GM18873 (cell line): ENCODE measurements at regions not wholly inside any gene's neighbourhood (a gene's known extent, or its start where the extent isn't known, plus 50 kb on each side); places are given as distances from the start of the nearest gene placed in this dataset.
"Not testable (repeated sequence)": the region's sequence is repeated elsewhere in the genome, so short reads cannot be mapped to it uniquely, and the experiment has no call there.

Experiments
- ATAC-seq: cut with Tn5 transposase; IDR thresholded peaks from one replicate; pipeline ENCODE4 v1.9.1; 2021; ENCODE audit warnings: mild to moderate bottlenecking, moderate library complexity, moderate number of reproducible peaks; ENCODE audit not compliant: unreplicated experiment, low FRiP score

- ATAC-seq: no peak
Measured at GRCh38 chr1:196091397-196092135, 516.7 kb downstream of the KCNT2 start.

GRCh38 chr1:196090226-196090625 is 518.0 kb downstream of the KCNT2 start:
- no peak for ATAC-seq

GRCh38 chr1:196088541-196088940 is 519.7 kb downstream of the KCNT2 start:
- no peak for ATAC-seq

- ATAC-seq: no peak
Measured at GRCh38 chr1:196078691-196079090, 529.5 kb downstream of the KCNT2 start.

GRCh38 chr1:196075621-196076020 is 532.6 kb downstream of the KCNT2 start:
- no peak for ATAC-seq

GRCh38 chr1:196074182-196074581 is 534.1 kb downstream of the KCNT2 start:
- no peak for ATAC-seq

GRCh38 chr1:196071447-196071846 is 536.8 kb downstream of the KCNT2 start:
- ATAC-seq: no peak

GRCh38 chr1:196070940-196071339 is 537.3 kb downstream of the KCNT2 start:
- no peak for ATAC-seq

- ATAC-seq: no peak
Measured at GRCh38 chr1:196063952-196064351, 544.3 kb downstream of the KCNT2 start.

GRCh38 chr1:196063294-196063693 is 544.9 kb downstream of the KCNT2 start:
- ATAC-seq: no peak

GRCh38 chr1:196060539-196060938 is 547.7 kb downstream of the KCNT2 start:
- ATAC-seq: no peak

- ATAC-seq: no peak
Measured at GRCh38 chr1:196059210-196059609, 549.0 kb downstream of the KCNT2 start.

- no peak for ATAC-seq
Measured at GRCh38 chr1:196056966-196057365, 551.3 kb downstream of the KCNT2 start.

GRCh38 chr1:196049407-196049806 is 558.8 kb downstream of the KCNT2 start:
- ATAC-seq: no peak

- ATAC-seq: no peak
Measured at GRCh38 chr1:196043268-196043667, 565.0 kb downstream of the KCNT2 start.

- no peak for ATAC-seq
Measured at GRCh38 chr1:196034080-196034706, 574.0 kb downstream of the KCNT2 start.

- ATAC-seq: not testable (repeated sequence)
Measured at GRCh38 chr1:196031387-196031786, 576.9 kb downstream of the KCNT2 start.

GRCh38 chr1:196030455-196030854 is 577.8 kb downstream of the KCNT2 start:
- no peak for ATAC-seq

GRCh38 chr1:196029410-196029809 is 578.8 kb downstream of the KCNT2 start:
- ATAC-seq: no peak

GRCh38 chr1:196027127-196027526 is 581.1 kb downstream of the KCNT2 start:
- ATAC-seq: no peak

- ATAC-seq: not testable (repeated sequence)
Measured at GRCh38 chr1:196021174-196021573, 587.1 kb downstream of the KCNT2 start.

- no peak for ATAC-seq
Measured at GRCh38 chr1:196009362-196009761, 598.9 kb downstream of the KCNT2 start.
